ENCODE measurements at regions not wholly inside any gene's neighbourhood (a gene's known extent, or its start where the extent isn't known, plus 50 kb on each side); places are given as distances from the start of the nearest gene placed in this dataset.

DNA sequence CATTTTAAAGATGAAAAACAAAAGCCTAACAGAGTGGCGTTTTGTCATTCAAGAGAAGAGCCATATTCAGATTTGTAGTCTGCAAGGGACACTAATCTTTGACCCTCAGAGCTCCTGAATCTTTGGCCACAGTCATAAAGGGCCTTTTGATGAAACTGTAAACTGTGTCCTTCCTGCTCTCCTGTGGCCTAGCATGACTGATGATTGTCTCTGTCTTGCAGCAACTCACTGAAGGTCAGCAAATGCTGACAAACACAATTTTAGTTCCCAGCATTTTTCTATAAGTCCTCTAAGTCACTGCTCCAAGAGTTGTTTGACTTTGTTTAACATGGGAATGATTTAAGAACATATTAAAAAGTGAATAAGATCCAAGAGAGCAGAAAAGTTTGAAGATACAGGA lies 55.3 kb upstream of the PRELP start:
- Mint-ChIP-seq H3K4me3 (no peak overlapping the region), H3K9me3 (ENCODE audit: low read depth) (no peaks in the 10 kb centered on the region), H3K27ac (no peak overlapping the region), H3K36me3 (no peaks in the 10 kb centered on the region), H3K27me3 (peaks cover 35% of the 10 kb centered on the region), H3K4me1 (no peaks in the 10 kb centered on the region)
- DNase-seq (no peak), ATAC-seq (no peak)
- CTCF ChIA-PET, result interaction anchor here (1.0 kb wide), 1 partner anchor 153 kb away, joined by 4 read pairs; no protein-coding TSS in a partner anchor

- no peak overlapping the region for H3K27ac Mint-ChIP-seq
- H3K4me1 Mint-ChIP-seq, result no peaks in the 10 kb centered on the region
- H3K36me3 Mint-ChIP-seq, result no peaks in the 10 kb centered on the region
- ATAC-seq, result no peak
- H3K4me3 Mint-ChIP-seq, result no peak overlapping the region
- H3K9me3 Mint-ChIP-seq (ENCODE audit: low read depth), result no peaks in the 10 kb centered on the region
- CTCF ChIA-PET, result interaction anchor here (1.0 kb wide), 1 partner anchor 154 kb away, joined by 4 read pairs; no protein-coding TSS in a partner anchor
- no peak for DNase-seq
- peaks cover 38% of the 10 kb centered on the region for H3K27me3 Mint-ChIP-seq
Observed at GRCh38 chr1:203421246-203421645, 54.4 kb upstream of the PRELP start.

DNA sequence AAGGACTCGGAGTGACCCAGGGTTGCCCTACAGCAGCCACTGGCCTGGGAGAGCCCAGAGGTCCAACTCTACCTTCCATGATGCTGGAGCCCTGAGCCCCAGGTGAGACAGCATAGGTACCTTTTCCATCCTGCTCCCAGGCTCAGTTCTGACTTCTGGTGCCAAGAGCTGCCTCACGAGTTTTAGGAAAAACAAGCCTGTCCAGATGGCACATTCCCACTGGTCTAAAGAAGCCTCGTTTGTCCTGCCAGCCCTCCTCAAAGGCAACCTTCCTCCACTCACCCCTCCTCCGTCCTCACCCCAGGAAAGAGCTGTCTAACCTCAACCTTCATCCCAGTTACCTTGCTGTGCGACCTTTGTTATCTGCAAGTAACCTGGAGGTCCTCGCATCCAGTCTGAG lies 53.5 kb upstream of the PRELP start:
- H3K27ac Mint-ChIP-seq, result no peak overlapping the region
- no peaks in the 10 kb centered on the region for H3K4me1 Mint-ChIP-seq
- no peak overlapping the region for H3K4me3 Mint-ChIP-seq
- H3K9me3 Mint-ChIP-seq (ENCODE audit: low read depth), result no peaks in the 10 kb centered on the region
- no peak for DNase-seq
- H3K36me3 Mint-ChIP-seq, result no peaks in the 10 kb centered on the region
- peaks cover 39% of the 10 kb centered on the region for H3K27me3 Mint-ChIP-seq
- no peak for ATAC-seq
- CTCF ChIA-PET, result no interaction called here

GRCh38 chr1:203422656-203423055 lies 53.0 kb upstream of the PRELP start:
- H3K27ac Mint-ChIP-seq, result no peak overlapping the region
- H3K4me3 Mint-ChIP-seq, result no peak overlapping the region
- DNase-seq (no peak), ATAC-seq (no peak)
- no peaks in the 10 kb centered on the region for H3K36me3 Mint-ChIP-seq
- H3K9me3 Mint-ChIP-seq (ENCODE audit: low read depth), result no peaks in the 10 kb centered on the region
- CTCF ChIA-PET, result no interaction called here
- H3K27me3 Mint-ChIP-seq, result peaks cover 42% of the 10 kb centered on the region
- no peaks in the 10 kb centered on the region for H3K4me1 Mint-ChIP-seq

- DNase-seq, result no peak
- Mint-ChIP-seq H3K36me3 (no peaks in the 10 kb centered on the region), H3K27me3 (peaks cover 47% of the 10 kb centered on the region), H3K9me3 (ENCODE audit: low read depth) (no peaks in the 10 kb centered on the region), H3K4me1 (no peaks in the 10 kb centered on the region), H3K27ac (no peak overlapping the region), H3K4me3 (no peak overlapping the region)
- no peak for ATAC-seq
- CTCF ChIA-PET, result no interaction called here
Observed at GRCh38 chr1:203424285-203424684, 51.3 kb upstream of the PRELP start.

DNA sequence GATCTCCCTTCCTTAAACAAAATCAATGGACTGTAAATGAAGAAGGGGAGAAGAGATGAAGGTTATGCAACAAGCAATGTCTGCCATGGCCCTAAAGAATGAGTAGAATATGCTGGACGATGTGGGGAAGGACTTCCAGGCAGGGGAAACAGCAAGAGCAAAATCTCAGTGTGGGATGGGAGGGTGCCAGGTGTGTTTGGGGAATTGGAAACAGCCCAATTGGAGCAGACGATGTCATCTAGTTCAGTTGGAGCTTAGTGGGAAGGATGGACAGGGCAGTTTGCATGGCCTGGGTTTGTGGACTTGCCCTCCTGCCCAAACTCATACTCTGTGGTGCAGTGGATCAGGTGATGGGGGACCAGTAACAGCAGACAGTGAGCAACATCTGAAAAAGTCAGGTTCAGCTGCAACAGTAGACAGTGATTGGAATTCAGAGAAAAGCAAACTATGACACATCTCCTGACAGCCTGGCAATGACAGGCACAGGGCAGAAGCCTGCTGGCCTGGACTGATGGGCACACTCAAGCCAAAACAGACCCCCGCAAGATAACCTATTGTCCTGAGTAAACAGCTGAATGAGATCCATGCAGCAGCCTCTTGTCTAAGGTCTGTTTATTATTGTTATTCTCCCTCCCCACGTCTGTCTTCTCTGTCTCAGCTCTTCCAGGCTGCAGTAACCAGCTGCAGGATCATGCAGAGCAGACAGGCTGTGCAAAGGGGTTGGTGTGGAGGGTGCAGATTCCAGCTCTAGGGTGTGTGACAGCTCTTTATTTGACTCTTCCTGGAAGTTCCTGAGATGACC lies 50.5 kb upstream of the PRELP start:
- H3K9me3 Mint-ChIP-seq (ENCODE audit: low read depth), result no peaks in the 10 kb centered on the region
- H3K4me3 Mint-ChIP-seq, result no peak overlapping the region
- peaks cover 46% of the 10 kb centered on the region for H3K27me3 Mint-ChIP-seq
- ATAC-seq (no peak), DNase-seq (no peak)
- CTCF ChIA-PET, result no interaction called here
- H3K36me3 Mint-ChIP-seq, result no peaks in the 10 kb centered on the region
- no peak overlapping the region for H3K27ac Mint-ChIP-seq
- no peaks in the 10 kb centered on the region for H3K4me1 Mint-ChIP-seq

- Mint-ChIP-seq H3K27me3 (peaks cover 46% of the 10 kb centered on the region), H3K27ac (no peak overlapping the region), H3K9me3 (ENCODE audit: low read depth) (no peaks in the 10 kb centered on the region), H3K4me3 (no peak overlapping the region), H3K36me3 (no peaks in the 10 kb centered on the region), H3K4me1 (no peaks in the 10 kb centered on the region)
- CTCF ChIA-PET, result no interaction called here
- ATAC-seq (no peak), DNase-seq (no peak)
Observed at GRCh38 chr1:203425663-203425975, 50.0 kb upstream of the PRELP start.

Data from activated CD8-positive, alpha-beta memory T cell treated with anti-CD3 and anti-CD28 coated beads, Interleukin-2, amount 10 ng/mL, durations not matched to agents 7 days and 5 days (primary cell).